Embryonic facial prominence (tissue), 1 donor: ENCODE measurements at regions not wholly inside any gene's neighbourhood (a gene's known extent, or its start where the extent isn't known, plus 50 kb on each side); places are given as distances from the start of the nearest gene placed in this dataset.

Experiments used
- DNase-seq: peaks from one replicate; pipeline ENCODE4 v3.0.0-alpha.2; 2016; ENCODE audit errors: extremely low spot score

DNA sequence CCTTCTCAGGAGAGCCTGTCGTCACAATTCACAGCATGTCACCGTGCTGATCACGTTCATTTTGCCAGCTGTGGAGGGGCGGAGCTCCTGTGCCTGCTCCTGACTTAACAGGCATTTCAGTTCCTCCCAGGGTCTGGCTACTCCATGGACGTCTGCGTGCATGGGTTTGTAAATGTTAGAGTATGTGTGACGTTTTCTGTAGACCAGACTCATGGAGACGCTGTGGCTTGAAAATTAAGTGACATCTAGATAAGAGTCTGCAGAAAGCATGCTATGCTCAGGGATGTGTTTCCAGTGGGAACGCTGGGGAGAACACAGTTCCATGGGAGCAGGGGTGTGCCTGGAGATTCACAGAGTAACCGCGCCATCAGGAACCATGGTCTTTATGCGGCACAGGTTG, 804.0 kb downstream of the TBC1D22A start:
- no peak for DNase-seq

- DNase-seq = no peak
Measured at GRCh38 chr22:47565607-47566006, 803.2 kb downstream of the TBC1D22A start.

- no peak for DNase-seq
Measured at GRCh38 chr22:47564651-47565434, 802.4 kb downstream of the TBC1D22A start.

DNA sequence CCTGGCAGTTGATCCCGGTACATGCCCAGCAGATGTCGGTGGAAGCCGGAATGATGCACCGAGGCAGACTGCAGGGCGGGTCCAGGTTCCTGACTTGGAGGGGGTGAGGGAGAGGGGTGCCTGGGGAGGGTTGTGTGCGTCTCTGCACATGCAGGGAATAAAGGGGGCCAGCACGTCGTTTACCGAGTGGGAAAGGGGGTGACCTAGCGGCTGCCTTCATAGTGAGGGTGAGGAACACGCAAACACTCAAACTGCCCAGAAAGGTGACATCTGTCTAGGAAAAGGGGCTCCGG, 801.7 kb downstream of the TBC1D22A start:
- DNase-seq = no peak

GRCh38 chr22:47563406-47564157, 801.1 kb downstream of the TBC1D22A start:
- no peak for DNase-seq

DNA sequence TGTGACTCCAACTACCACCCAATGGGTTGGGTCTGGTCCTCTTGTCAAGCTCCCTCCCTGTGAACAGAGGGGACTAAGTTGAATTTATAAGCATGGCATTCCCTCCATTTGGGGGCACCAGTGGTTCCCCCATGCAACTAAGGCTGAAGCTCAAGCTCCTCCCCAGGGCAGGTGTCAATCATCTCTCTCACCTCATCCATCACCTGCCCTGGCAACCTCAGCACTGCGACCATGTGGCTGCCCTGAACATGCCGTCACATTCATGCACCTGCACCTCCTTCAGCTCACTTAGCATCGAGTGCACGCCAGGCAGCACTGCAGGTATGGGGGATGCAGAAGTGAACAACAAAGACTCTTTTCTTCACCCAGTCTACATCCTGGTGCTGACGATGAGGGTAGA, 799.3 kb downstream of the TBC1D22A start:
- no peak for DNase-seq

DNA sequence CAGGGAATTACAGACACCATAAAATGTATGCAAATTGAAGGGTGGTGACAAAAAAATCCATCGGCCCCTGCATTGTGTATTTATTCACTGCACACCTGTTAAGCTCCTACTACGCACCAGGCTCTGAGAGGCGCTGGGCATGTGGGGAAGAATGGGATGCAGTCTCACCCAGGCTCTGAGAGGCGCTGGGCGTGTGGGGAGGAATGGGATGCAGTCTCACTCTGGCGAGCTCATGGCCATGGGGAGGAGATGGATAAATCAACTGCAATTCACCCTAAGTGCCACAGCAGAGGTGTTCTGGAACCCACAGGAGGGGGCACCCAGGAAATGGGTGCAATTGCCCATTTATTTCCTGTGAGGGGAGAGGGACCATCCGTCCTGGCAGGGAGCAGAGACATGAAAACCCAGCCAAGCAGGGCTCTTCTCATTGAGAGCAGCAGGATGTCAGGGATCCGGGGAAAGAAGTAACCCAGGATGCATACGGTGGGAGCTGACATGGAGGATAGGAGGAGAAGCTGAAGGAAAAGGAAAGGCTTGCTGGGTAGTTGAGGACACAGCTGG, 798.7 kb downstream of the TBC1D22A start:
- no peak for DNase-seq

GRCh38 chr22:47558828-47559700, 796.6 kb downstream of the TBC1D22A start:
- no peak for DNase-seq

DNA sequence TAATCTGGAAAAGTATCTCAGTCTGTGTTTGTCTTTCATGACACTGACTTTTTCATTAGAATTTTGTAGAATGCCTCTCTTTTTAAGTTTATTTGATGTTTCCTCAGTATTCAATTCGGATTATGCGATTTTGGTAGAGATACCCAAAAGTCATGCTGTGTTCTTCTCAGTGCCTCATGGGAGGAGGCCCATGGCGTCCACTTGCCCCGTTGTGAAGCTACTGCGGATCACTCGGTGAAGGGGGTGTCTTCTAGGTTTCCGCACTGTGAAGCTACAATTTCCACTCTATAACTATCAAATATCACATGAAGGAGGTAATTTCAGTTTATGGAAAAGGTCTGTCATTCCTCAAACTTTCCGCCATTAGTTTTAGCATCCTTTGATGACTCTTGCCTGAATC, 794.0 kb downstream of the TBC1D22A start:
- DNase-seq = no peak

DNA sequence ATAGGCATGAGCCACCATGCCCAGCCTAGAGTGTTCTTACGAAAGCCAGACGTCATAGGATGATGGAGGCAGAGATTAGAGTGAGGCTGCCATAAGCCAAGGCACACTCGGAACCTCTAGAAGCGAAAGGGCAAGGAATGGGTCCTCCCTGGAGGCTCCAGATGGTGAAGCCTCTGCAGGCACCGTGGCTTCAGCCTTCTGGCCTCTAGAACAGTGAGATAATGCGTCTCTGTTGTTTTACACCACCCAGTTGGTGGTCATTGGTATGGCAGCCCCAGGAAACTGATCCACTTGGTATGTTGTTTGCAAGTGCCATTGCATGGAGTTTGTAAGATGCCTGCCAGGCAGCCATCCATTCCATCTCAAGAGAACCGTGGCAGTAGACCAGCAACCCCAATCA, 791.0 kb downstream of the TBC1D22A start:
- no peak for DNase-seq

GRCh38 chr22:47552541-47553205, 790.2 kb downstream of the TBC1D22A start:
- no peak for DNase-seq

- no peak for DNase-seq
Measured at GRCh38 chr22:47552024-47552423, 789.6 kb downstream of the TBC1D22A start.

GRCh38 chr22:47551431-47551775, 789.0 kb downstream of the TBC1D22A start:
- no peak for DNase-seq

DNA sequence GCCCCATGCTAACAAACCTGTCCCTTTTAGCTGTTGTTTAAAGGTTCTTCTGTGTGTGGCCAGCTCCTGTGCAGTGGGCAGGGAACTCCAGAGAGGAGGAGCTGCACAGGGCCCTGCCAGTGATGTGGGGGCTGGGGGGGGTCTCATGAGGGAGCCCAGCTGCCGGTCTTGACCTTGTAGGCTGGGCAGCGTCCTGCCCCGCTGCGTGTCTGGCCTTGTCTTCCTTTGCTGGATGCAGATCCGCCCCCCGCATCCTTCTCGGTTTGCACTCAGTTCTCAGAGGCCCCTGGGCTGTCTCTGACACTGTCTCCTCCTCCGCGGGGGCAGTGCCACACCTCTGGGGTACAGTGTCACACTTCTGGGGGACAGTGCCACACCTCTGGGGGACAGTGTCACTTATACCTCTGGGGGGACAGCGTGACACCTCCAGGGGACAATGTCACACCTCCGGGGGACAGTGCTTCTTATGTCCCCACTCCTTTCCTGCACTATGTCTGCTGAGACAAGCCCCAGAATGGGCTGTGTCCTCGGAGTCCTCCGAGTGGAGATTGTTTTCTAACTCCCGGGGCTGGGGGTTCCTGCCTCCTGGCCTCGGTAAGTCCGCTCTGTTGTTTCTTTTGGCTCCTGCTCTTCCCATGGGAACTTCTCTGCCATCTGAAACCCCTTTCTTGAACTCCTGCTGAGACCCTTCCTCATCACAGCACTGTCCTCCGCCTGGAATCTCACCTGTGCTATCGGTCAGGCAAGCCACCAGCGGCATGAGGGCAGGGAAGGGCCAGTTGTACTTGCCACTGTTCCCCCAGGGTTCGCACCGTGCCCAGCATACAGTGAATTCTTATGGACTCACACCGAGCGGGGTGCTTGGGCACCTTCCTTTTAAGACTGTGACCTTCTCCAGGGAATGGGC, 788.3 kb downstream of the TBC1D22A start:
- DNase-seq = no peak

DNA sequence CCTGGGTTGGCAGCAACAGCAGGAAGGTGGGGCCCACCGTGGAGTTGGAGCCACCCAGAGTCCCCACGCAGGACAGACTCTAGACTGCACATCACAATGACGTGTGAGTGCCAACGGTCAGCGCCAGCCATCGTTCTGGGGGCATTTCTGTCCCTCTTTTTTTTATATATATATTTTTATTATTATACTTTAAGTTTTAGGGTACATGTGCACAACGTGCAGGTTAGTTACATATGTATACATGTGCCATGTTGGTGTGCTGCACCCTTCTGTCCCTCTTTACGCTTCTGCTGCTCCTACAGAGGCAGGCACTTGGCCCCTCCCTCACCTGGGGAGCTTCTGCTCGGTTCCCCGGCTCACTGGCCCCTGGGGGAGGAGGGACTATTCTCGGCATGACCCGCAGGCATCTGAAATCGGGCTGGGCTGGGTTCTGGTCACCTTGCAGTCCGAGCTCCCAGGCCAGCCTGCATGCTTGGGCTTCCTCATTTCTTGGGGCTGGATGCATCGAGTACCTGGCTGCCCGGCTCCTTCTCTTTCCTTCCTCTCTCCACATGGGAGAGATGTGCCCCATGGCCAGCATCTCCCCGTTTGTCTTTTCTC, 787.4 kb downstream of the TBC1D22A start:
- no peak for DNase-seq

DNA sequence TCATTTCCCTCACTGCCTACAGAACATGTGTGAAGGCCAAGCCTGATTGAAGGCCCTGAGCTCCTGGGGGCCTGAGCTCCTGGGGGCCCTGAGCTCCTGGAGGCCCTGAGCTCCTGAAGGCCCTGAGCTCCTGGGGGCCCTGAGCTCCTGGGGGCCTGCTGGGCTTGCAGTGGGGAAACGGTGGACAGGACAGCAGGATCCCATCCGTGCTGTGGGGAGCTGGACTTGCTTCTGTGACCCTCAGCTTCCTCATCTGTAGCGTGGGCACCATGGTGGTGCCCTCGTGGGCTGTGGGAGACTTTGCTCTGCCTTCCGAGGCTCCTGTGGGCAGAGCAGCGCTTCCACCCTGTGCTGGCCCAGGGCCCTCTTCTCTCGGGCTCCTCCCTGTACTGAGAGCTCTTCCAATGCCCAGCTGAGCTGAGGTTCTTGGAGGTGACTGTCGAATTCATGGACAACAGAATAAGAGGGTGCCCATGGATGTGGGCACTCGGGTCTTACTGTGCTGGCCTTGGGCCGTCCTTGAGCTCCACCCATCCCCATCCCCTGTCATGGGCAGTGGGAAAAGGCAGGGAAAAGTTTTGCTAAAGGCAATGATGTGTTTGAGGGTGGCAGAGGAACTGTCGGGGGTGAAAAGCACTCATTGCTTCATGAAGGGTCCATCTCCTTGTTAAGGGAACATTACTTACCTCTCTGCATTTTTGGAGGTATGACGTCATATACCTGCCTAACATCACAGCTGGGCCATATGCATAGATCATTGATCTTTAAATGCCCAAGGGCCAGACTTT, 786.7 kb downstream of the TBC1D22A start:
- DNase-seq = no peak

DNA sequence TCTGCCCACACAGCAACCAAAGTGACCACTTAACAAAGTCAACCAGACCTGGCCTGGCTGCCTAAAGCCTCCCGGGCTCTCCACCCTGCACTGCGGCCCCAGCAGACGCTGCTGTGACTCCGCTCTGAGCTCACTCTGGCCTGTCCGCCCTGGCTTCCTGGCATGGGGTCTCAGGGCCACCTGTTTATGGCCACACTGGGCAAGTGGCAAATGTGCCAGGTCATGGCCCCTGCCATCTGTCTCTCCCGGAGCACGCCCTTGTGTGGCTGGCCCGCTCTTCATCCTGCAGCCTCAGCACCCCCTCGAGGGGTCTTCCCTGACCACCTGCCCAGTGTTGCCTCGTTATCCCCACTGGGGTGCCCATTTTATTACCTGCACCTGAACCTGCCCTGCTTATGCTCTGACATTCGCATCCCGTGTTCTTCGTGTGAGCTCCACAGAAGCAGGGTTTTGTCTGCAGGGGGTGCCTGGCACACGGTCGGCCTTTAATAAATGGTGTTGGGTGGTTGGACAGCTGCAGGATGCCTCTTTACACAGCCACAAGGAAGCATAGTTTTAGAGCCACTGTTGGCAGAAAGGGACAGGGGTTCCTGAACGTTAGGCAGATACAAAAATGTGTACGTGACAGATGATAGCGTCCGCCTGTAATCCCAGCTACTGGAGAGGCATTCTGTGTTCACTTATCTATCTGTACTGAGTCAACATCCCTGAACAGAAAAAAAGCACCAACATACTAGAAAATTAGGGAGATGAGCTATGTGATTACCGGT, 785.6 kb downstream of the TBC1D22A start:
- DNase-seq = no peak

- DNase-seq = no peak
Measured at GRCh38 chr22:47547239-47547661, 784.8 kb downstream of the TBC1D22A start.

DNA sequence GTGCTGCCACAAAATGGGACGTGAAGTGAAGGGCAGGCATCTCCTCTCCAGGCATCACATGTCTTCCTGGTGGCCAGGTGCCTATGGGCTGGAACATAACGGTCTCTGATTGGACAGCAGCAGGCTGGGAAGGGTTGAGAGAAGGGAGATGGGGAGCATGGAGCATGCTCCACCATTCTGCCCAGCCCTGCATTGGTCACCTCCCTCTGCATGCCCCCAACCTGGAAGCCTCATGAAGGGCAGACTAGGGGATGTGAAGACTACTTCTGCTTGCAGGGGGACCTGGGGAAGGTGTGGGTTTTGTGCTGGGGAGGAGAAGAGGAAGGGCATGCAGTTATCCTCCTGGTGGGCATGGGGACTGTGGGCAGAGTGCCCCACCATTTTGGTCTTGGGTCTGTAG, 782.2 kb downstream of the TBC1D22A start:
- no peak for DNase-seq
